ENCODE measurements at regions not wholly inside any gene's neighbourhood (a gene's known extent, or its start where the extent isn't known, plus 50 kb on each side); places are given as distances from the start of the nearest gene placed in this dataset.
A peak's percentile ranks its signal among the peaks of the same experiment; 100 is the strongest.

- no peak for DNase-seq (ENCODE audit: extremely low read depth, low read depth)
- no peak for TF ChIP-seq CTCF (IDR thresholded peaks at IDR 0.05; ENCODE audit: low read depth, low read length, missing control alignments)
Measured at GRCh38 chr4:179831274-179831673, 2389.0 kb upstream of the AGA start.

GRCh38 chr4:179836179-179837075, 2394.2 kb upstream of the AGA start:
- DNase-seq (ENCODE audit: extremely low read depth, low read depth): no peak
- no peak for TF ChIP-seq CTCF (IDR thresholded peaks at IDR 0.05; ENCODE audit: low read depth, low read length, missing control alignments)
- no peak overlapping the region for H3K4me3 ChIP-seq (replicated peaks; ENCODE audit: low read depth, low read length)

More at GRCh38 chr4:179831274-179831673, 2389.0 kb upstream of the AGA start:
- H3K4me3 ChIP-seq (replicated peaks; ENCODE audit: low read depth, low read length): no peak overlapping the region

GRCh38 chr4:179843370-179843769, 2399.8 kb upstream of the TENM3 start:
- H3K4me3 ChIP-seq (replicated peaks; ENCODE audit: low read depth, low read length): no peak overlapping the region
- no peak for DNase-seq (ENCODE audit: extremely low read depth, low read depth)
- no peak for TF ChIP-seq CTCF (IDR thresholded peaks at IDR 0.05; ENCODE audit: low read depth, low read length, missing control alignments)

GRCh38 chr4:179855469-179855868, 2387.7 kb upstream of the TENM3 start:
- no peak overlapping the region for H3K4me3 ChIP-seq (replicated peaks; ENCODE audit: low read depth, low read length)
- DNase-seq (ENCODE audit: extremely low read depth, low read depth): no peak
- no peak for TF ChIP-seq CTCF (IDR thresholded peaks at IDR 0.05; ENCODE audit: low read depth, low read length, missing control alignments)

GRCh38 chr4:179858221-179858620, 2385.0 kb upstream of the TENM3 start:
- no peak overlapping the region for H3K4me3 ChIP-seq (replicated peaks; ENCODE audit: low read depth, low read length)
- no peak for TF ChIP-seq CTCF (IDR thresholded peaks at IDR 0.05; ENCODE audit: low read depth, low read length, missing control alignments)
- DNase-seq (ENCODE audit: extremely low read depth, low read depth): no peak

- H3K4me3 ChIP-seq (replicated peaks; ENCODE audit: low read depth, low read length): no peak overlapping the region
- peak; percentile 32 for TF ChIP-seq CTCF (IDR thresholded peaks at IDR 0.05; ENCODE audit: low read depth, low read length, missing control alignments)
- DNase-seq (ENCODE audit: extremely low read depth, low read depth): no peak
Measured at GRCh38 chr4:179867300-179867878, 2375.8 kb upstream of the TENM3 start.

Measured in HFF-Myc (cell line).